Endothelial cell of umbilical vein (primary cell): ENCODE measurements at regions not wholly inside any gene's neighbourhood (a gene's known extent, or its start where the extent isn't known, plus 50 kb on each side); places are given as distances from the start of the nearest gene placed in this dataset.

ENCODE experiments used
- BruUV-seq: library from RNA; stranded (reverse); fragments of 400-500 nt; replicated peaks from 2 replicates; lab custom pipeline; 2021; lab: Mats Ljungman, UMichigan
- CTCF ChIA-PET: fragments of 300-600, 350-600 bp; sonication (Branson Sonifier 250); formaldehyde crosslinking; loops from one replicate; lab custom pipeline; 2021; ENCODE audit warnings: antibody characterized with exemption, inconsistent platforms; lab: Charles Lee
- POLR2A ChIA-PET: fragments of 300-600, 350-600 bp; sonication (Branson Sonifier 250); formaldehyde crosslinking; loops from one replicate; lab custom pipeline; 2021; ENCODE audit warnings: antibody characterized with exemption, inconsistent platforms; lab: Charles Lee
- DNase-seq: peaks from one replicate; pipeline ENCODE4 v3.0.0-alpha.2; 2011; ENCODE audit warnings: low read depth, low spot score
- FAIRE-seq: peaks from 2 replicates; lab custom pipeline; 2011; peaks lifted over from hg19 to GRCh38; lab: Jason Lieb, UNC
- H2AFZ ChIP-seq: 2 replicates; pipeline ENCODE4 v1.6.0; 2012; ENCODE audit warnings: low read depth, low read length, control low read depth, inconsistent platforms
- H3K27ac ChIP-seq: 2 replicates; pipeline ENCODE4 v1.5.1; 2011; ENCODE audit warnings: low read depth, mild to moderate bottlenecking, control low read depth, low read length, moderate library complexity; ENCODE audit not compliant: insufficient read depth
- H3K27me3 ChIP-seq, 2 experiments: 2 replicates each; pipeline versions ENCODE4 v1.6.0 to v1.6.1; 2011; ENCODE audit warnings: low read length in 2 of 2, mixed read lengths in 1 of 2; ENCODE audit not compliant: control insufficient read depth in 2 of 2, insufficient read depth in 2 of 2
- H3K36me3 ChIP-seq, 2 experiments: 2 replicates in 1 of 2; 3 replicates in 1 of 2; pipeline ENCODE4 v1.5.1; 2011; ENCODE audit warnings: low read length in 2 of 2, mild to moderate bottlenecking in 1 of 2, moderate library complexity in 1 of 2; ENCODE audit not compliant: control insufficient read depth in 2 of 2, insufficient read depth in 2 of 2; ENCODE audit errors: extremely low read depth in 1 of 2
- H3K4me1 ChIP-seq: 3 replicates; pipeline ENCODE4 v1.5.1; 2011; ENCODE audit warnings: mild to moderate bottlenecking, low read length; ENCODE audit not compliant: control insufficient read depth, insufficient read depth; ENCODE audit errors: extremely low read depth
- H3K4me2 ChIP-seq: 2 replicates; pipeline ENCODE4 v1.6.1; 2011; ENCODE audit warnings: low read length, control low read depth, mixed read lengths; ENCODE audit not compliant: insufficient read depth
- H3K4me3 ChIP-seq, 3 experiments: fragments of 200-600 bp in 1 of 3; sonication (generic), shearing (Covaris generic) in 1 of 3; replicated peaks in 1 of 3; 2 replicates each; pipeline ENCODE4 v1.5.1; 2011 to 2016; ENCODE audit warnings: control low read depth in 3 of 3, low read length in 3 of 3, mild to moderate bottlenecking in 2 of 3, inconsistent platforms in 1 of 3, low read depth in 1 of 3, moderate library complexity in 1 of 3; ENCODE audit not compliant: insufficient read depth in 1 of 3
- H3K79me2 ChIP-seq: 2 replicates; pipeline ENCODE4 v1.6.0; 2012; ENCODE audit warnings: low read length, inconsistent platforms; ENCODE audit not compliant: control insufficient read depth, insufficient read depth
- H3K9ac ChIP-seq: replicated peaks from 2 replicates; pipeline ENCODE3; 2011; ENCODE audit warnings: low read length, control low read depth; ENCODE audit not compliant: insufficient read depth; ENCODE audit errors: extremely low read depth
- H3K9me1 ChIP-seq: replicated peaks from 3 replicates; pipeline ENCODE4 v1.6.0; 2011; ENCODE audit warnings: mild to moderate bottlenecking, low read length; ENCODE audit not compliant: control insufficient read depth, insufficient read depth; ENCODE audit errors: extremely low read depth
- H3K9me3 ChIP-seq: replicated peaks from 2 replicates; pipeline ENCODE4 v1.5.1; 2012; ENCODE audit warnings: low read length, inconsistent platforms; ENCODE audit not compliant: control insufficient read depth, insufficient read depth
- H4K20me1 ChIP-seq: replicated peaks from 2 replicates; pipeline ENCODE3; 2011; ENCODE audit warnings: mild to moderate bottlenecking, low read length; ENCODE audit not compliant: control insufficient read depth, insufficient read depth; ENCODE audit errors: extremely low read depth
- EZH2 ChIP-seq: IDR thresholded peaks from 2 replicates; pipeline ENCODE4 v1.6.1; 2012; ENCODE audit warnings: borderline replicate concordance, low read depth, mild to moderate bottlenecking, moderate library complexity, low read length, inconsistent platforms; ENCODE audit not compliant: severe bottlenecking
- FOS ChIP-seq: IDR thresholded peaks from 2 replicates; pipeline ENCODE4 v1.6.1; 2011; ENCODE audit warnings: mild to moderate bottlenecking, low read length, moderate library complexity, borderline replicate concordance; ENCODE audit not compliant: insufficient read depth
- GATA2 ChIP-seq: IDR thresholded peaks from 2 replicates; pipeline ENCODE4 v1.7.0; 2011; ENCODE audit warnings: low read depth, mild to moderate bottlenecking, moderate library complexity, mixed read lengths, low read length; ENCODE audit not compliant: insufficient read length, insufficient read depth
- JUN ChIP-seq: IDR thresholded peaks from 2 replicates; pipeline ENCODE4 v1.6.1; 2011; ENCODE audit warnings: borderline replicate concordance, low read depth; ENCODE audit not compliant: insufficient read length, insufficient read depth
- MYC ChIP-seq: IDR thresholded peaks from one replicate; pipeline ENCODE4 v1.6.1; 2011; ENCODE audit warnings: mild to moderate bottlenecking, low read depth, low read length
- POLR2AphosphoS5 ChIP-seq: IDR thresholded peaks from 2 replicates; pipeline ENCODE4 v1.6.1; 2012; ENCODE audit warnings: low read depth, mild to moderate bottlenecking, control low read depth, low read length, moderate library complexity; ENCODE audit not compliant: insufficient read depth
- dilution Hi-C: fragments of 300-500 bp; cut with MboI; formaldehyde crosslinking; loops from one replicate; pipeline ENCODE4 v1.15.0; 2019; ENCODE audit warnings: low sequenced_read_pairs; ENCODE audit not compliant: extremely low pct_ligation_motif_present
- intact Hi-C: fragments of 100-400 bp; cut with micrococcal nuclease; formaldehyde crosslinking; loops from one replicate; pipeline ENCODE4 v1.10.0; 2022
- TF ChIP-seq, protein P1 (sequence below): IDR thresholded peaks from 2 replicates; pipeline ENCODE4 v1.6.1; 2011; ENCODE audit not compliant: insufficient read depth, insufficient read length
- TF ChIP-seq, protein P2 (sequence below), 2 donors: IDR thresholded peaks; 1 replicate in 1 of 2; 2 replicates in 1 of 2; pipeline ENCODE4 v1.5.1; 2011; ENCODE audit warnings: low read length in 2 of 2, mild to moderate bottlenecking in 2 of 2, moderate library complexity in 2 of 2, control low read depth in 1 of 2, inconsistent platforms in 1 of 2, low read depth in 1 of 2; ENCODE audit not compliant: insufficient read depth in 1 of 2; ENCODE audit errors: extremely low read depth in 1 of 2

DNA sequence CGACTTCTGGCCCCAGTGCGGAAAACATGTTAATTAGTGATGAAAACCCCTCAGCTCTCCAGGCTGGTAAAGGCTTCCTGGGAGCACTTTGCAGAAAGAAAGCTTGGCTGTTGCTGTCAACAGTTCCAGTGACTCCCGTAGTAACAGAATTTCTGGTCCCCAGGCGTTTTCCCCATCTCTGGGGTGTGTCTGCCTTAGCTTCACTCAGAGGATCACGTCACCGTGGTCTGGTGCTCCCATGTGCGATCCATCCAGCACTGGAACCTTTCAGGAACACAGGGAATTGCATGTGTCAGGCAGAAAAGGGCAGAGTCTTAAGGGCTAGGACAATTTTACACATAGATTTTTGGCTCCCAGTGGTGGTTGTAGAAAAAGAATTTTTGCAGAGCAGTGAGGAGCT, 470.4 kb upstream of the USP24 start:
- no peaks in the 10 kb centered on the region for H3K4me1 ChIP-seq
- FAIRE-seq (no peak), DNase-seq (no peak)
- no peaks in the 10 kb centered on the region for H4K20me1 ChIP-seq
- no peak overlapping the region for H3K27ac ChIP-seq
- dilution Hi-C loops: no loop called here
- no peaks in the 10 kb centered on the region for H3K79me2 ChIP-seq
- no peak overlapping the region for H3K4me2 ChIP-seq
- intact Hi-C loops: no loop called here
- CTCF ChIA-PET: interaction anchor here (1.5 kb wide), 1 partner anchor 16 kb away, joined by 6 read pairs; no protein-coding TSS in a partner anchor
- TF ChIP-seq, protein P1, sequence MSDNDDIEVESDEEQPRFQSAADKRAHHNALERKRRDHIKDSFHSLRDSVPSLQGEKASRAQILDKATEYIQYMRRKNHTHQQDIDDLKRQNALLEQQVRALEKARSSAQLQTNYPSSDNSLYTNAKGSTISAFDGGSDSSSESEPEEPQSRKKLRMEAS: no peak
- TF ChIP-seq GATA2 (no peak), MYC (no peak), FOS (no peak), EZH2 (no peak), JUN (no peak), POLR2AphosphoS5 (no peak)
- TF ChIP-seq, protein P2, sequence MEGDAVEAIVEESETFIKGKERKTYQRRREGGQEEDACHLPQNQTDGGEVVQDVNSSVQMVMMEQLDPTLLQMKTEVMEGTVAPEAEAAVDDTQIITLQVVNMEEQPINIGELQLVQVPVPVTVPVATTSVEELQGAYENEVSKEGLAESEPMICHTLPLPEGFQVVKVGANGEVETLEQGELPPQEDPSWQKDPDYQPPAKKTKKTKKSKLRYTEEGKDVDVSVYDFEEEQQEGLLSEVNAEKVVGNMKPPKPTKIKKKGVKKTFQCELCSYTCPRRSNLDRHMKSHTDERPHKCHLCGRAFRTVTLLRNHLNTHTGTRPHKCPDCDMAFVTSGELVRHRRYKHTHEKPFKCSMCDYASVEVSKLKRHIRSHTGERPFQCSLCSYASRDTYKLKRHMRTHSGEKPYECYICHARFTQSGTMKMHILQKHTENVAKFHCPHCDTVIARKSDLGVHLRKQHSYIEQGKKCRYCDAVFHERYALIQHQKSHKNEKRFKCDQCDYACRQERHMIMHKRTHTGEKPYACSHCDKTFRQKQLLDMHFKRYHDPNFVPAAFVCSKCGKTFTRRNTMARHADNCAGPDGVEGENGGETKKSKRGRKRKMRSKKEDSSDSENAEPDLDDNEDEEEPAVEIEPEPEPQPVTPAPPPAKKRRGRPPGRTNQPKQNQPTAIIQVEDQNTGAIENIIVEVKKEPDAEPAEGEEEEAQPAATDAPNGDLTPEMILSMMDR (IDR thresholded peaks at IDR 0.05; ENCODE audit: extremely low read depth in 1 of 2, insufficient read depth in 1 of 2, low read depth in 1 of 2, low read length in 2 of 2): no peak
- no peak overlapping the region for H3K4me3 ChIP-seq
- H3K9me1 ChIP-seq: no peaks in the 10 kb centered on the region
- no peaks in the 10 kb centered on the region for H3K36me3 ChIP-seq
- POLR2A ChIA-PET: no interaction called here
- H3K9me3 ChIP-seq: no peaks in the 10 kb centered on the region
- no TSS peak for BruUV-seq
- H3K9ac ChIP-seq: no peak overlapping the region
- H2AFZ ChIP-seq: no peak overlapping the region
- H3K27me3 ChIP-seq: no peaks in the 10 kb centered on the region
